Activated CD4-positive, alpha-beta T cell treated with anti-CD3 and anti-CD28 coated beads, Interleukin-2, amount 10 ng/mL, durations not matched to agents 7 days and 5 days (primary cell): ENCODE measurements at regions not wholly inside any gene's neighbourhood (a gene's known extent, or its start where the extent isn't known, plus 50 kb on each side); places are given as distances from the start of the nearest gene placed in this dataset.

ENCODE experiments used
- CTCF ChIA-PET: fragments of 350-600 bp; sonication (Branson Sonifier 250); formaldehyde crosslinking; loops from one replicate; lab custom pipeline; 2021; ENCODE audit warnings: antibody characterized with exemption; lab: Charles Lee
- POLR2A ChIA-PET: fragments of 350-600 bp; sonication (Branson Sonifier 250); formaldehyde crosslinking; loops from one replicate; lab custom pipeline; 2021; ENCODE audit warnings: antibody characterized with exemption; lab: Charles Lee
- DNase-seq: peaks from one replicate; pipeline ENCODE4 v3.0.0-alpha.2; 2020
- H3K27ac Mint-ChIP-seq: one replicate; pipeline ENCODE4 v1.8.0; 2021; ENCODE audit warnings: mild to moderate bottlenecking, moderate library complexity, mixed read lengths
- H3K27me3 Mint-ChIP-seq: one replicate; pipeline ENCODE4 v1.8.0; 2021; ENCODE audit warnings: mixed read lengths
- H3K36me3 Mint-ChIP-seq: one replicate; pipeline ENCODE4 v1.8.0; 2021; ENCODE audit warnings: low read depth, mixed read lengths
- H3K4me1 Mint-ChIP-seq: one replicate; pipeline ENCODE4 v1.8.0; 2021; ENCODE audit warnings: mixed read lengths
- H3K4me3 Mint-ChIP-seq: one replicate; pipeline ENCODE4 v1.8.0; 2021; ENCODE audit warnings: mild to moderate bottlenecking, moderate library complexity, mixed read lengths
- H3K9me3 Mint-ChIP-seq: one replicate; pipeline ENCODE4 v1.8.0; 2021; ENCODE audit warnings: mixed read lengths

DNA sequence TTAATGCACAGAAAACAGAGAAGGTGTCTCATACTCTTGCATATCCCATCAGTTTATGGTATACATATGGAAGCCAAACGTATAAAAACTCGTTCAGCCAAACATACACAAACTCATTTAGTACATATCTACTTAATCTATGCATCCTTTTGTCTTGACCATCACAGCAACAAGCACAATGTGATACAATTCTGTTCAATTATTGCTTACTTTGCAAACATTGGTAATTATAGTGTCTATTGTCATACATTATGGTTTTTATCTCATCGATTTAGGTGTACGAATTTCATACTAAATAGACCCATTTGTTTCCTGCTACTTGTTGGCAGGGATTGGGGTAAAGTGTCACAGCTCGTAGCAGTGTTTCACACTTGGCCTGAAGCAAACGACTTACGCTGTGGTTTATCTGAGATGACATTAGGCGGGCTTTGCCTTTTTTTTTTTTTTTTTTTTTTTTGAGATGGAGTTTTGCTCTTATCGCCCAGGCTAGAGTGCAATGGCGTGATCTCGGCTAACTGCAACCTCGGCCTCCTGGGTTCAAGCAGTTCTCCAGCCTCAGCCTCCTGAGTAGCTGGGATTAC, 425.9 kb upstream of the JARID2 start:
- H3K27ac Mint-ChIP-seq: no peak overlapping the region
- CTCF ChIA-PET: no interaction called here
- H3K27me3 Mint-ChIP-seq: no peaks in the 10 kb centered on the region
- no peak for DNase-seq
- POLR2A ChIA-PET: no interaction called here
- H3K4me1 Mint-ChIP-seq: peaks cover 5% of the 10 kb centered on the region
- no peak overlapping the region for H3K4me3 Mint-ChIP-seq
- peaks cover 11% of the 10 kb centered on the region for H3K9me3 Mint-ChIP-seq
- peaks cover 8% of the 10 kb centered on the region for H3K36me3 Mint-ChIP-seq

DNA sequence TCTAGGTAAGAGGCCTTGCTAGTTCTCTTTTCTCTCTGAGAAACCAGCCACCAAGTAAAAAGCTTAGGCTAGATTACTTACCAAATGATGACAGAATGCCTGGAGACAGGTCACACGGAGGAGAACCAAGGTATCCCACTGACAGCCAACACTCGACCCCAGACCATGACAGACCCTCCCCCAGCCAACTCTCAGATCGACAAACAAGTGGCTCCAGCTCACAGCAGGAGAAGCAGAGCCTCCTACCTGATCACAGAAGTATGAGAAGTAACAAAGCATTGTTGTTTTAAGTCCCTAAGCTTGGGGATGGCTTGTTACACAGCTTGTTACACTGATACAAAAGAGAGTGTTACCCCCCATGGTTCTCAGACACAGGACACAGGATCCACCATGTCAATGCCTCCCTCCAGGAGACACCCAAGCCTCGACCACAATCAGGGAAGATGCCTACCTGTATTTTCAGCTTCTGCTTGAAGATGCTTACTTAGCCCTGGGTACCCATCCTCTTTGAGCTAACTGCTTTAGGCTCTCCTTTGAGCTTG, 423.8 kb upstream of the JARID2 start:
- Mint-ChIP-seq H3K4me3 (no peak overlapping the region), H3K36me3 (peaks cover 8% of the 10 kb centered on the region), H3K27ac (no peak overlapping the region), H3K27me3 (no peaks in the 10 kb centered on the region), H3K9me3 (peaks cover 11% of the 10 kb centered on the region), H3K4me1 (peaks cover 5% of the 10 kb centered on the region)
- ChIA-PET CTCF (interaction anchor here (0.5 to 1.9 kb wide), 5 partner anchors 10 to 462 kb away, joined by 3 to 5 read pairs (median 3); no protein-coding TSS in a partner anchor), POLR2A (no interaction called here)
- DNase-seq: no peak

DNA sequence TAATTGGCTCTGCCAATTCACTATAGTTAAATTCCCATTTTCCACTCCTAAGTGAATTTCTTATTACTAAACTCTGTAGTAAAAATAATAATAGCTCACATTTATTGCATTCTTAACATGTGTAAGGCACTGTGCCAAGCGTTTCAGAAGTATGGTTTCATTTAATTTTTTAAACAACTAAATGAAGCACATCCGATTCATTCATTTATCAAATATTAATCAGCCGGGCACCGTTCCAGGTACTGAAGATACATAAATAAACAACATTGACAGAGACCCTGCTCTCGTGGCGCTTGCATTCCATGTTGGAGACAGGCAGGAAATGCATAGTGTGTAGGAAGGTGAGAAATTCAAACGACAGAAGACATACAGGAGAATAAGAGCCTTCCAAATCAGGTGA, 423.2 kb upstream of the JARID2 start:
- Mint-ChIP-seq H3K27me3 (no peaks in the 10 kb centered on the region), H3K36me3 (peaks cover 8% of the 10 kb centered on the region), H3K4me3 (no peak overlapping the region), H3K4me1 (peaks cover 5% of the 10 kb centered on the region), H3K9me3 (peaks cover 12% of the 10 kb centered on the region), H3K27ac (no peak overlapping the region)
- ChIA-PET POLR2A (no interaction called here), CTCF (interaction anchor here (1.0 to 1.9 kb wide), 3 partner anchors 10 to 16 kb away, joined by 3 to 5 read pairs (median 3); no protein-coding TSS in a partner anchor)
- no peak for DNase-seq

DNA sequence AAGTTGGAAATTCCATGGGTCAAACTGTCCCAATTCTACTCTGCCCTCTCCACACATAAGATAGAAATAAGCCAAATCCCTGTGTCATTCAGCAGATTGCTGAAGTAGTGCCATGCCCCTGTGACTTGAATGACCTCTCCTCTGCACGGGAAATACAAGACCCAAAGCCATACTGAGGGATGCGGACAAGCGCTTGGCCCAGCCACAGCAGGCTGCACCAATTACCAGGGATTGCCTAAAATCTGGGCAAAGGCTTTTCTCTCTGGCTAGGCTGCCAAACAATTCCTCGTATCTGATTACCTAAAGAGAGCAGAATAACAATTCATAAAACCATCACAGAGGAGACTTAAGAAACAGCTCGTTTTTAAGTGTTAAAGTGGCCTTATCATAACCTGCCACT, 421.8 kb upstream of the JARID2 start:
- no peaks in the 10 kb centered on the region for H3K27me3 Mint-ChIP-seq
- H3K4me3 Mint-ChIP-seq: no peak overlapping the region
- DNase-seq: no peak
- H3K9me3 Mint-ChIP-seq: peaks cover 14% of the 10 kb centered on the region
- no peak overlapping the region for H3K27ac Mint-ChIP-seq
- H3K4me1 Mint-ChIP-seq: peaks cover 5% of the 10 kb centered on the region
- POLR2A ChIA-PET: no interaction called here
- peaks cover 5% of the 10 kb centered on the region for H3K36me3 Mint-ChIP-seq
- CTCF ChIA-PET: interaction anchor here (0.6 to 1.7 kb wide), 3 partner anchors 9 to 170 kb away, joined by 3 to 7 read pairs (median 4); no protein-coding TSS in a partner anchor

DNA sequence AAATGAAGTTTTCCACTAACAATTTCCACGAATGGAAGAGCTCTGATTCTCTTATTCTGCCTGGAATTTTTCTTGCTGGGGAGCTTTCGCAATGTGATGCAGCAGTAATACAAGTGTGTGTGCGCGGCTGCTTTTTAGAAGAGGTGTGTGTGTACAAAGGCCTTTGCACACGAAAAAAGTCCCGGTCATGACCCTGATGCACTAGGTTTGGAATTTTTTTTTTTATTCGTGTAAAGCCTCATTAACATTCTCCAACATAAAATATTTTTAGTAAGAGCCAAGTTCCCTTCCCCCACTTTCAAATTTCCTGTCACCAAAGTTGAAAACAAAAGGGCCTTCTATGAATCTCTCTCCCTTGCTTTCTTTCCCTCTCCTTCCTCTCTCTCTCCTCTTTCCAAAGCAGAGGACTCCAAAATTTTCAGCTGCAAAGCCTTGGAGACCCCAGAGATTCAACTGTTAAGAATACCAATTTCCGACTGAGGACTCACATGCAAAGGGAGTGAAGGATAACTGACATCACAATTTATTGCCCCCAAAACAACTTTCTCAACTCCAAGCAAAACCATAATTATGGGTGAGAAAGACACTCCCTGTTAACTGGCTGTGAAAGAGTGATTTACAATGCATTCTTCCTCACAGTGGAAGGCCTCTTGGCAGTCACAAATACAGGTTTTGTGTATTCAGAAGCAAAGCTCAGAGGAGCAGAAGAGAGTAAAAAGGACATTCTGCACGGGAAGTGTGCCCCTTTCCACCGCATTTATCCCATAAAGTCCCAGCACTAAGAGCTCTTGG, 421.2 kb upstream of the JARID2 start:
- H3K27ac Mint-ChIP-seq: no peak overlapping the region
- ChIA-PET CTCF (interaction anchor here (0.6 to 1.7 kb wide), 6 partner anchors 9 to 505 kb away, joined by 3 to 7 read pairs (median 3); no protein-coding TSS in a partner anchor), POLR2A (no interaction called here)
- H3K4me3 Mint-ChIP-seq: no peak overlapping the region
- peaks cover 5% of the 10 kb centered on the region for H3K4me1 Mint-ChIP-seq
- DNase-seq: no peak
- no peaks in the 10 kb centered on the region for H3K27me3 Mint-ChIP-seq
- H3K36me3 Mint-ChIP-seq: peaks cover 3% of the 10 kb centered on the region
- H3K9me3 Mint-ChIP-seq: peaks cover 11% of the 10 kb centered on the region

DNA sequence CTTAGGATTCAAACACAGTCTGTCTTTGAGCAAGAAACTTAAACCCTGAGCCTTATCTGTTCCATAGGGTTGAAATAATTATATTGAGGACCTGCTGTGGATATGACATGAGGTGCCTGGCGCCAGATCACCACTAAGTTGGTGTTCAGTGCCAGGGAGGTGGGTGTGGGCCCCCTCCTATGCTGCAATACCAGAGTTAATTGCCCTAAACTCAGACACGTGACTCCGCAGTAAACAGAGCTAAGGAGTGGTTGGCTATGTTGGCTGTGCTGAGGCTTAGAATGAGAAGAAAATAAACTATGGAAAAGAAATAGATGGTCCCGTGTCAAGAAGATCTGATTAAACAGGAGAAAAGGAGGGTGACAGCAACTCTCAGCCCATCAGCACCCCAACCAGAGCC, 419.4 kb upstream of the JARID2 start:
- CTCF ChIA-PET: no interaction called here
- H3K4me1 Mint-ChIP-seq: no peaks in the 10 kb centered on the region
- H3K9me3 Mint-ChIP-seq: peaks cover 10% of the 10 kb centered on the region
- no peak overlapping the region for H3K4me3 Mint-ChIP-seq
- no peaks in the 10 kb centered on the region for H3K36me3 Mint-ChIP-seq
- no peak for DNase-seq
- POLR2A ChIA-PET: no interaction called here
- no peaks in the 10 kb centered on the region for H3K27me3 Mint-ChIP-seq
- H3K27ac Mint-ChIP-seq: no peak overlapping the region

DNA sequence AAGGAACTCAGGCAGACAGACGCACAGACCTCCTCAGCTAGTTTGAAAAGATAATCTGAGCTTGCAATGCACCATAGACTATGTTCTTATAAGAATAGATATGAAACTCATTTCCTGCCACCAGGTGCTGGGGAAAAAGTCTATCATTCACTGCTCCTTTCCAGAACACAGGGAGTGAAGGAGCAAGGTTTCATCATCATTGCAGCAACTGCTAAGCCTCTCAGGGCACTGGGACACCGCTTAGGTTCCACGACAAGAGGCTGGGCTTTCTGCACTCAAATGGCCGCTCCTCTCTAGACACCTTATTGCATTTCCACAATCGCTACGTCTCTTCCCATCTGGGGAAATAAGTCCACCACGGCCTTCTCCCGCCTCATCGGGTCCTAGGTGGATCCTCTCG, 418.5 kb upstream of the JARID2 start:
- H3K9me3 Mint-ChIP-seq: peaks cover 11% of the 10 kb centered on the region
- POLR2A ChIA-PET: no interaction called here
- H3K4me3 Mint-ChIP-seq: no peak overlapping the region
- no peak for DNase-seq
- no peaks in the 10 kb centered on the region for H3K4me1 Mint-ChIP-seq
- no peak overlapping the region for H3K27ac Mint-ChIP-seq
- H3K36me3 Mint-ChIP-seq: no peaks in the 10 kb centered on the region
- no peaks in the 10 kb centered on the region for H3K27me3 Mint-ChIP-seq
- CTCF ChIA-PET: no interaction called here

DNA sequence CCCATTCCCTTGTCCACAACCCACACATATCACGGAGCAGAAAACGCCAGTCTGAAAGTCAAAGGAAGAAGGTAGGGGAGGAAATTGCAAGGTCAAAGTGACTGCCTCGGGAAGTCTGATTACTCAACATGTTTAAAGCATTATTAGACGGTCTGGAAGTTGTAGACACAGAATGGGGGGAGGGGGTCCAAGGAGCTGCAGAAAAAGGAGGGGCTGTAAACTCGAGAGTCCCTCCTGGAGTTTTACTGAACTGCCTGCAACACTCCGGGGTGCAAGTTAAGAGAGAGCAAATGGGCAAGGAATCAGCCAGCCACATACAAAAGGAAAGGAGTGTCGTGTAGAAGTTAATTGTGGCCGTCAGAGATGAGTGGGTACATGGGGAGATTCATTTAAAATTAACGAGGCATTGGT, 417.7 kb upstream of the JARID2 start:
- DNase-seq: no peak
- no peaks in the 10 kb centered on the region for H3K27me3 Mint-ChIP-seq
- no peak overlapping the region for H3K27ac Mint-ChIP-seq
- H3K9me3 Mint-ChIP-seq: peaks cover 11% of the 10 kb centered on the region
- H3K36me3 Mint-ChIP-seq: no peaks in the 10 kb centered on the region
- no peaks in the 10 kb centered on the region for H3K4me1 Mint-ChIP-seq
- ChIA-PET POLR2A (no interaction called here), CTCF (no interaction called here)
- H3K4me3 Mint-ChIP-seq: no peak overlapping the region

DNA sequence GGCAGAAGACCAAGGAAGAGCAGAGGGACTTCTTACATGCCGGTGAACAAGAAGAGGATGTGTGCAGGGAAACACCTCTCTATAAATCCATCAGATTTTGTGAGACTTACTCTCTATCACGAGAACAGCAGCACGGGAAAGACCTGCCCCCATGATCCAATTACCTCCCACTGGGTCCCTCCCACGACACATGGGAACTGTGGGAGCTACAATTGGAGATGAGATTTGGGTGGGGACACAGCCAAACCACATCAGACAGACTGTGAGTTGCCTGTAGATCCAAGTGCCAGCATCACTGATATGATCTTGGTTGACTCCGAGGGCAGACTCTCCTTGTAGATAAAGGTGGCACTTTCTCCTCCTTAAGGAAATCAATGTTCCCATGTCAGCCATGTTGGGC, 414.8 kb upstream of the JARID2 start:
- Mint-ChIP-seq H3K9me3 (peaks cover 11% of the 10 kb centered on the region), H3K4me1 (no peaks in the 10 kb centered on the region), H3K4me3 (no peak overlapping the region), H3K27me3 (no peaks in the 10 kb centered on the region), H3K27ac (no peak overlapping the region), H3K36me3 (no peaks in the 10 kb centered on the region)
- ChIA-PET CTCF (no interaction called here), POLR2A (no interaction called here)
- DNase-seq: no peak

DNA sequence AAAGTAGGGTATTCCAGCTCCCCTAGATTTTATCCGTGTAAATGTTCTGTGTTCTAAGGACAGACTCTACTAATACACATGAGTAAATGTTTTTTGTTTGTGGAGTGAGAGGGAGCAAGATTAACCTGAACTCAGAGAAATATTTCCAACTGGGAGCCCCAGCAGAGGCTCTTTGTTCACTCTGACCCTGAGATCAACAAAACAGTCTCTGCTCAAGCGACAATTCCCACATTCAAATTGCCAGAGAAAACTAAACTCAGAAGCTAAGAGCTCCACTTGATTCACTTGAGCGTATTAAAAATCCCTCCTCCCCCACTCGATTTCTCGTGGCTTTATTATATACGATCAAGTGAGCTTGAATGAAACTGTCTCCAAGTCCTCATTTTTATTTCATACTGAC, 413.9 kb upstream of the JARID2 start:
- Mint-ChIP-seq H3K9me3 (peaks cover 11% of the 10 kb centered on the region), H3K27me3 (no peaks in the 10 kb centered on the region), H3K4me3 (no peak overlapping the region), H3K27ac (no peak overlapping the region), H3K4me1 (no peaks in the 10 kb centered on the region), H3K36me3 (no peaks in the 10 kb centered on the region)
- POLR2A ChIA-PET: interaction anchor here (0.7 kb wide), 1 partner anchor 704 kb away, joined by 3 read pairs; no protein-coding TSS in a partner anchor
- CTCF ChIA-PET: interaction anchor here (0.7 to 1.8 kb wide), 2 partner anchors 10 to 21 kb away, joined by 3 read pairs; no protein-coding TSS in a partner anchor
- DNase-seq: no peak

DNA sequence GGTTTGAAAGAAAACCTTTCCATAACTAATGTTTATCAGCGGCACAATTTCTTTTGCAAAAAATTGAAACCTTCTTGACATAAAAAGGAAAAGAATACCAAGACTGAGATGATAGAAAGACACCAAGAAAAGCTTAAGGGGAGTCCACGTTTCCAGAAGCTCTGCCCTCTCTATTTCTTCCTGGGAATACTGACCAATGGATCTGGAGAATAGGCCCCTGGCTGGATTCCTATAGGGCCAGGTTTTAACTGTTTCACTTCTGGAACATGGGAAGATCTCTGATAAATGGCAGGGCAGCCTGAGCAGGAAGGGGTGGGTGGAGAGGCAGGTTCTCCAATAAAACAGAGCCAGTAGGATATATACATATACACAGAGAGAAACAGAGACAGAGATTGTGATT, 413.4 kb upstream of the JARID2 start:
- no peaks in the 10 kb centered on the region for H3K36me3 Mint-ChIP-seq
- no peak overlapping the region for H3K27ac Mint-ChIP-seq
- H3K27me3 Mint-ChIP-seq: no peaks in the 10 kb centered on the region
- no peak overlapping the region for H3K4me3 Mint-ChIP-seq
- ChIA-PET POLR2A (interaction anchor here (0.7 kb wide), 1 partner anchor 705 kb away, joined by 3 read pairs; no protein-coding TSS in a partner anchor), CTCF (interaction anchor here (0.7 to 1.9 kb wide), 3 partner anchors 8 to 21 kb away, joined by 3 to 7 read pairs (median 3); no protein-coding TSS in a partner anchor)
- H3K9me3 Mint-ChIP-seq: peaks cover 11% of the 10 kb centered on the region
- no peak for DNase-seq
- H3K4me1 Mint-ChIP-seq: no peaks in the 10 kb centered on the region

DNA sequence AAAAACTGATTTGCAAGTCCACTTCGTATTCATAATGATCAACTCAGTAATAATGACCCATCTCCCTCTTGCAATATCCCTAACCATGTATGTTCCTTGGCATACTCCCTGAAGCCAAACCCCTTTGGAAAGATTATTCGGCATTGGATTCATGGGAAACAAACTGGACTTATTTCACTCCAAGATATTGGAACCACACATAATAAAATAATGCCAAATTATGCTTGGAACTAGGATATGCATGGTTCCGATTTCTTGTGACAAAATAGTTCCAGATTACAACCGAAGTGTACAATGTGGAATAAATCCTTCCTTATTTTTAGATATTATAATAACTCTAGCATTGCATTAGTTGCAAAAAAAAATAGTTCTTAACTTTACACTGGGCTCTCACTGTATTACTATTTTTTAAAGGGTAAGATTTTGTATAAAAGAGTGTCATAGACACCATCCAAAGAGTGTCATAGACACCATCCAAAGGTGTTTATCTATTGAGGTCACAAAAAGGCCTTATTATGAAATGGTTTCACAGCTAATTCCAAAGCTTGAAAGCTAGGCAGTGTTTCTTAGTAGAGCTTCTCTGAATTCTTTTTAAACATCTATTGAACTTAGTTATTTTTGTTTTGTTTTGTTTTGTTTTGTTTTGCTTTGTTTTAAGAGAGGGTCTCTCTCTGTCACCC, 410.9 kb upstream of the JARID2 start:
- Mint-ChIP-seq H3K27ac (no peak overlapping the region), H3K9me3 (peaks cover 4% of the 10 kb centered on the region), H3K4me1 (no peaks in the 10 kb centered on the region), H3K4me3 (no peak overlapping the region), H3K36me3 (no peaks in the 10 kb centered on the region), H3K27me3 (no peaks in the 10 kb centered on the region)
- POLR2A ChIA-PET: no interaction called here
- CTCF ChIA-PET: interaction anchor here (0.6 to 1.2 kb wide), 2 partner anchors 21 to 1332 kb away, joined by 3 to 4 read pairs; no protein-coding TSS in a partner anchor
- no peak for DNase-seq
